ENCODE measurements at regions not wholly inside any gene's neighbourhood (a gene's known extent, or its start where the extent isn't known, plus 50 kb on each side); places are given as distances from the start of the nearest gene placed in this dataset.

DNA sequence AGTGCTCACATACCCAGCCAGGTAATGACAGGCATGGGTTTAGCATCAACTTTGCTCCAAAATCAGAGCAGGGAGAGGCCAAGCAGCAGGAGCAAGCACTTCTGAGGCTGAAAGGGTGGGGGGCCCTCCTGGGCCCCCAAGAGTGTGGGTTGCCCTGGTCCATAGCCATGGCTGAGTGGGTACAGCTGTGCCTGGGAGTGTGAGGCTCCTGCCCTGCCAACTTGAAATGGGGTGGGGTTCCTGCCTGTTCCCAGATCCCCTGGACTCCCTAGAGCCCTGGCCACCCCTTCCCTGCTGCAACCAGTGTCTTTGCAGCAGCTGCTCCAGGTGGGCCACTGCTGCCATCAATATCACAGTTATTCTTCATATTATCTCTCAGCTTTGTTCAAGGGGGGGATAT is 1224.2 kb upstream of the GJE1 start:
- TF ChIP-seq, protein P1, sequence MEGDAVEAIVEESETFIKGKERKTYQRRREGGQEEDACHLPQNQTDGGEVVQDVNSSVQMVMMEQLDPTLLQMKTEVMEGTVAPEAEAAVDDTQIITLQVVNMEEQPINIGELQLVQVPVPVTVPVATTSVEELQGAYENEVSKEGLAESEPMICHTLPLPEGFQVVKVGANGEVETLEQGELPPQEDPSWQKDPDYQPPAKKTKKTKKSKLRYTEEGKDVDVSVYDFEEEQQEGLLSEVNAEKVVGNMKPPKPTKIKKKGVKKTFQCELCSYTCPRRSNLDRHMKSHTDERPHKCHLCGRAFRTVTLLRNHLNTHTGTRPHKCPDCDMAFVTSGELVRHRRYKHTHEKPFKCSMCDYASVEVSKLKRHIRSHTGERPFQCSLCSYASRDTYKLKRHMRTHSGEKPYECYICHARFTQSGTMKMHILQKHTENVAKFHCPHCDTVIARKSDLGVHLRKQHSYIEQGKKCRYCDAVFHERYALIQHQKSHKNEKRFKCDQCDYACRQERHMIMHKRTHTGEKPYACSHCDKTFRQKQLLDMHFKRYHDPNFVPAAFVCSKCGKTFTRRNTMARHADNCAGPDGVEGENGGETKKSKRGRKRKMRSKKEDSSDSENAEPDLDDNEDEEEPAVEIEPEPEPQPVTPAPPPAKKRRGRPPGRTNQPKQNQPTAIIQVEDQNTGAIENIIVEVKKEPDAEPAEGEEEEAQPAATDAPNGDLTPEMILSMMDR (IDR thresholded peaks at IDR 0.05): no peak
- TF ChIP-seq POLR2A (IDR thresholded peaks at IDR 0.05): no peak

Measured in heart left ventricle (tissue), 13 donors.